ENCODE measurements at regions not wholly inside any gene's neighbourhood (a gene's known extent, or its start where the extent isn't known, plus 50 kb on each side); places are given as distances from the start of the nearest gene placed in this dataset.
"Not testable (repeated sequence)": the region's sequence is repeated elsewhere in the genome, so short reads cannot be mapped to it uniquely, and the experiment has no call there.

DNA sequence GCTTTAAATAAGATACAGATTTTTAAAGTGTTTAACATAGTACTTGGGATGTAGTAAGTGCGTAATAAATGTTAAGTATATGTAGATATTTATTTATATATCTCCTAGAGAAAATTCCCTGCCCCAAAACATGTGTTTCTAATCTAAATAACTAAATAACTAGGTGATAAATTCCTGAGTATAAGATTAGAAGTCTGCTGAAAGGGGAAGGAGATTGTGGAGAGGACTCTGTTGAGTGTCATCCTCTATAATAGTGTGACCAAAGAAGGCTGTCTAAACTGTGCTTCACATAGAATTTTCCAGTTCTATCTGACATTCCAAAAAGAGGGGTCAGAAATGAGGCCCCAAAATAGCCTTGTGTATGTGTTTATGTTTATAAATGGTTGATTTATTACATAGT lies 590.5 kb upstream of the ADAMTS5 start:
- no peak for FAIRE-seq
- no peaks in the 10 kb centered on the region for H3K36me3 ChIP-seq (ENCODE audit: control insufficient read depth, insufficient read depth, low read length)
- TF ChIP-seq, protein P1, sequence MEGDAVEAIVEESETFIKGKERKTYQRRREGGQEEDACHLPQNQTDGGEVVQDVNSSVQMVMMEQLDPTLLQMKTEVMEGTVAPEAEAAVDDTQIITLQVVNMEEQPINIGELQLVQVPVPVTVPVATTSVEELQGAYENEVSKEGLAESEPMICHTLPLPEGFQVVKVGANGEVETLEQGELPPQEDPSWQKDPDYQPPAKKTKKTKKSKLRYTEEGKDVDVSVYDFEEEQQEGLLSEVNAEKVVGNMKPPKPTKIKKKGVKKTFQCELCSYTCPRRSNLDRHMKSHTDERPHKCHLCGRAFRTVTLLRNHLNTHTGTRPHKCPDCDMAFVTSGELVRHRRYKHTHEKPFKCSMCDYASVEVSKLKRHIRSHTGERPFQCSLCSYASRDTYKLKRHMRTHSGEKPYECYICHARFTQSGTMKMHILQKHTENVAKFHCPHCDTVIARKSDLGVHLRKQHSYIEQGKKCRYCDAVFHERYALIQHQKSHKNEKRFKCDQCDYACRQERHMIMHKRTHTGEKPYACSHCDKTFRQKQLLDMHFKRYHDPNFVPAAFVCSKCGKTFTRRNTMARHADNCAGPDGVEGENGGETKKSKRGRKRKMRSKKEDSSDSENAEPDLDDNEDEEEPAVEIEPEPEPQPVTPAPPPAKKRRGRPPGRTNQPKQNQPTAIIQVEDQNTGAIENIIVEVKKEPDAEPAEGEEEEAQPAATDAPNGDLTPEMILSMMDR (IDR thresholded peaks at IDR 0.05; ENCODE audit: insufficient read depth, low read length, severe bottlenecking), result no peak
- H3K4me3 ChIP-seq (ENCODE audit: low read depth, low read length), result no peak overlapping the region
- DNase-seq (ENCODE audit: low read depth), result no peak
- no peaks in the 10 kb centered on the region for H3K27me3 ChIP-seq (ENCODE audit: control insufficient read depth, insufficient read depth, low read length)

DNA sequence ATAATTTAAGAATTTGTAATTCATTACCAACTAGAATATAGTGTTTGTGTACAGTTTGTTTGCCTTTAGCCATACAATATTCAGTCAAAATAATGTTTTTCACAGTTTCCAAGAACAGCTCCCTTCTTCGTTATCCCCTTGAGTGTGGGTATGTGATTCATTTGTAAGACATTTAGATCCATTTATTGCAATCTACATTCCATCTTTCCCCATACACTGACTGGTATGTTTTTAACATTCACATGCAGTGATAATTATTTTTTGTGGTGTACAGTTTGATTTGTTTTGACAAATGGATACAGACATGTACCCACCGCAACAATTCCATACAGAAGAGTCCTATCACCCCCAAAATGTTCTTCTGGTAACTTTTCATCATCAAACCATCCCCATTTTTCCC lies 589.1 kb upstream of the ADAMTS5 start:
- H3K36me3 ChIP-seq (ENCODE audit: control insufficient read depth, insufficient read depth, low read length), result no peaks in the 10 kb centered on the region
- DNase-seq (ENCODE audit: low read depth), result no peak
- FAIRE-seq, result no peak
- H3K4me3 ChIP-seq (ENCODE audit: low read depth, low read length), result no peak overlapping the region
- H3K27me3 ChIP-seq (ENCODE audit: control insufficient read depth, insufficient read depth, low read length), result no peaks in the 10 kb centered on the region
- TF ChIP-seq, protein P1 (IDR thresholded peaks at IDR 0.05; ENCODE audit: insufficient read depth, low read length, severe bottlenecking), result no peak

DNA sequence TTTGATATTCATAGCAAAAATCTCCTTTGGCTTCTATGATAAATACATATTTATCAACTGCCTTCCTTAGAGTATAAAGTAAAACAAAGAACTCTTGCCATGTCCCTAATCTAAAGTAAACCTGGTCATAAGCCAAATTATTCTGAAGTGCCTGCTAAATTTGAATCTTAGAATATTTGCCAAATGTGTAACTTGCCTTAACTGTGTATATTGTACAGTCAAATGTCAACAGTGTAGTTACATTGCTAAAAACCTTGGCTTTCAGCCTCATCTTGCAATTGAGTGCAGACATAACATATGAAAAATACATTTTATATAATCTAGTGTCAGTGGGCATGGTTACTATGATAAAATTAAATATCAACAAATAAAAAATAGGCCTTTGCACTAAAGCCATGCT lies 583.4 kb upstream of the ADAMTS5 start:
- H3K4me3 ChIP-seq (ENCODE audit: low read depth, low read length), result no peak overlapping the region
- TF ChIP-seq, protein P1 (IDR thresholded peaks at IDR 0.05; ENCODE audit: insufficient read depth, low read length, severe bottlenecking), result no peak
- H3K27me3 ChIP-seq (ENCODE audit: control insufficient read depth, insufficient read depth, low read length), result no peaks in the 10 kb centered on the region
- FAIRE-seq (no peak), DNase-seq (ENCODE audit: low read depth) (no peak)
- no peaks in the 10 kb centered on the region for H3K36me3 ChIP-seq (ENCODE audit: control insufficient read depth, insufficient read depth, low read length)

DNA sequence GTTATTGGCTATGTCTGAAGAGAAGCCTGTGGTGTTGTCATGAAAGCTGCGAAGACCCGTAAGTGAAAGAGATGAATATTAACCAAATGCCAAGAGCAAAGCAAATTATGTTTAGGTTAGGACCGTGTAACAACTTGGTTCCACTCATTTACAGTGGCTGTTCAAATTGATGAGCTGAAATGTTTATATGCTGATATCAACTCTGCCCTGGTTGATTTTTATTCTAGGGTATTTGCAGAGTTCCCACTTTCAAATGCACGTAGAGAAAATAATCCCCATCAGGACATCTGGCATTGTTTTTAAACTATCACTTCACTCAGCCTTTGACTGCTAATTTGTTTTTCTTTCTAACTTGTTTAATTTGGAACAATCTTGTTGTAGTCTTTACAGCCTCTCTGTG lies 581.6 kb upstream of the ADAMTS5 start:
- Histone ChIP-seq H3K27me3 (ENCODE audit: control insufficient read depth, insufficient read depth, low read length) (no peaks in the 10 kb centered on the region), H3K4me3 (ENCODE audit: low read depth, low read length) (no peak overlapping the region), H3K36me3 (ENCODE audit: control insufficient read depth, insufficient read depth, low read length) (no peaks in the 10 kb centered on the region)
- FAIRE-seq (no peak), DNase-seq (ENCODE audit: low read depth) (no peak)
- TF ChIP-seq, protein P1 (IDR thresholded peaks at IDR 0.05; ENCODE audit: insufficient read depth, low read length, severe bottlenecking), result no peak

DNA sequence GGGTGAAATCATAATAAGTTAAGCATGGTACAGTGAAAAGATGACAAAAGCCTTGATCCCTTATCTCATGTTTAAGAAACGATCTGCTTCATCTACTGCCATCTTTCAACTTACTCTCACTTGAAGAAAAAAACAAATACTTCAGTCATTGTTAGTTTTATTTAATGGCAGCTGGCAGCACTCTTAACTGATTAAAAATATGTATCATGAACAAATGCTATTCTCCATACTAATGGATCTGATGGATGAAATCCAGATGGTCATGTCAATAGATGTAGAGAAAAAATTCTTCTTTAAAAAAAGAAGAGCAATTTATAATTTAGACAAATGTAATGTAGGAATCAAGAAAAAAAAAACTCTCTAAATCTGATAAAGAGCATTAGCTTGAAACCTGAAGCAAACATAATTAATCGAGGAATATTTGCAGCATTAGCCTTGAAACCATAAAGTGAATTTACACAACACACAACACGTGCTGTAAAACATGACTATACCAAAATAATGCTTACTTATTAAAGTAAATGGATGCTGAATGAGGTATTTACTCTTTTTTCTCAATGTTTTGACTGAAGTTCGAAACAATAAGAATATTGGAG lies 579.0 kb upstream of the ADAMTS5 start:
- H3K27me3 ChIP-seq (ENCODE audit: control insufficient read depth, insufficient read depth, low read length), result no peaks in the 10 kb centered on the region
- H3K4me3 ChIP-seq (ENCODE audit: low read depth, low read length), result no peak overlapping the region
- no peaks in the 10 kb centered on the region for H3K36me3 ChIP-seq (ENCODE audit: control insufficient read depth, insufficient read depth, low read length)
- TF ChIP-seq, protein P1 (IDR thresholded peaks at IDR 0.05; ENCODE audit: insufficient read depth, low read length, severe bottlenecking), result no peak
- no peak for DNase-seq (ENCODE audit: low read depth)
- no peak for FAIRE-seq

DNA sequence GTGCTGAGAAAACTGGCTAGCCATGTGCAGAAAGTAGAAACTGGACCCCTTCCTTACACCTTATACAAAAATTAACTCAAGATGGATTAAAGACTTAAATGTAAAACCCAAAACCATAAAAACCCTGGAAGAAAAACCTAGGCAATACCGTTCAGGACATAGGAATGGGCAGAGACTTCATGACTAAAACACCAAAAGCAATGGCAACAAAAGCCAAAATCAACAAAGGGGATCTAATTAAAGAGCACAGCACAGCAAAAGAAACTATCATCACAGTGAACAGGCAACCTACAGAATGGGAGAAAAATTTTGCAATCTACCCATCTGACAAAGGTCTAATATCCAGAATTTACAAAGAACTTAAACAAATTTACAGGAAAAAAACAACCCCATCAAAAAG lies 575.2 kb upstream of the ADAMTS5 start:
- not testable (repeated sequence) for DNase-seq (ENCODE audit: low read depth); H3K36me3 ChIP-seq (ENCODE audit: control insufficient read depth, insufficient read depth, low read length); H3K4me3 ChIP-seq (ENCODE audit: low read depth, low read length); FAIRE-seq; H3K27me3 ChIP-seq (ENCODE audit: control insufficient read depth, insufficient read depth, low read length)
